ENCODE measurements at regions not wholly inside any gene's neighbourhood (a gene's known extent, or its start where the extent isn't known, plus 50 kb on each side); places are given as distances from the start of the nearest gene placed in this dataset.

GRCh38 chr7:17680943-17681351 lies 259.3 kb downstream of the SNX13 start:
- TF ChIP-seq POLR2A (IDR thresholded peaks at IDR 0.05): no peak
- TF ChIP-seq CTCF (IDR thresholded peaks at IDR 0.05): peak; percentile 27 to 67 (median 47)
- Histone ChIP-seq H3K4me3 (no peak overlapping the region), H3K27ac (no peak overlapping the region), H3K36me3 (replicated peaks in 1 of 2; ENCODE audit: insufficient read depth in 1 of 2, low read depth in 2 of 2) (no peaks in the 10 kb centered on the region), H3K27me3 (no peaks in the 10 kb centered on the region), H3K4me1 (peaks cover 6% of the 10 kb centered on the region), H3K9me3 (no peaks in the 10 kb centered on the region)
- ATAC-seq: peak; percentile 40
- WGBS, 2 donors: 20 to 42% methylated on average over 5 of the region's 5 CpGs
- no peak for DNase-seq
- intact Hi-C loops (cut with DNase I): no loop called here

- peaks cover 6% of the 10 kb centered on the region for H3K4me1 ChIP-seq
- intact Hi-C loops (cut with DNase I): no loop called here
- no peaks in the 10 kb centered on the region for H3K36me3 ChIP-seq (replicated peaks in 1 of 2; ENCODE audit: insufficient read depth in 1 of 2, low read depth in 2 of 2)
- no peak for DNase-seq
- no peak overlapping the region for H3K4me3 ChIP-seq
- no peaks in the 10 kb centered on the region for H3K27me3 ChIP-seq
- H3K9me3 ChIP-seq: no peaks in the 10 kb centered on the region
- no peak overlapping the region for H3K27ac ChIP-seq
- TF ChIP-seq CTCF (IDR thresholded peaks at IDR 0.05): no peak
- no peak for TF ChIP-seq POLR2A (IDR thresholded peaks at IDR 0.05)
- no peak for ATAC-seq
- 51% methylated on average over 4 of the region's 4 CpGs for WGBS, 2 donors
These were observed 258.3 kb downstream of the SNX13 start for GRCh38 chr7:17681965-17682364.

- ATAC-seq: no peak
- Histone ChIP-seq H3K4me1 (peaks cover 6% of the 10 kb centered on the region), H3K27ac (no peak overlapping the region), H3K9me3 (no peaks in the 10 kb centered on the region), H3K36me3 (replicated peaks in 1 of 2; ENCODE audit: insufficient read depth in 1 of 2, low read depth in 2 of 2) (no peaks in the 10 kb centered on the region), H3K4me3 (no peak overlapping the region), H3K27me3 (no peaks in the 10 kb centered on the region)
- DNase-seq: no peak
- intact Hi-C loops (cut with DNase I): no loop called here
- 39 to 57% methylated on average over 3 of the region's 3 CpGs for WGBS, 2 donors
- no peak for TF ChIP-seq POLR2A (IDR thresholded peaks at IDR 0.05)
- no peak for TF ChIP-seq CTCF (IDR thresholded peaks at IDR 0.05)
These were observed 257.7 kb downstream of the SNX13 start for GRCh38 chr7:17682586-17682985.

GRCh38 chr7:17685141-17685540 lies 255.2 kb downstream of the SNX13 start:
- H3K4me3 ChIP-seq: no peak overlapping the region
- 82 to 85% methylated on average over 5 of the region's 5 CpGs for WGBS, 2 donors
- intact Hi-C loops (cut with DNase I): no loop called here
- DNase-seq (no peak), ATAC-seq (no peak)
- TF ChIP-seq CTCF (IDR thresholded peaks at IDR 0.05): no peak
- TF ChIP-seq POLR2A (IDR thresholded peaks at IDR 0.05): no peak
- no peaks in the 10 kb centered on the region for H3K4me1 ChIP-seq
- H3K9me3 ChIP-seq: no peaks in the 10 kb centered on the region
- no peak overlapping the region for H3K27ac ChIP-seq
- no peaks in the 10 kb centered on the region for H3K27me3 ChIP-seq
- H3K36me3 ChIP-seq (replicated peaks in 1 of 2; ENCODE audit: insufficient read depth in 1 of 2, low read depth in 2 of 2): no peaks in the 10 kb centered on the region

GRCh38 chr7:17687361-17687760 lies 252.9 kb downstream of the SNX13 start:
- Histone ChIP-seq H3K27ac (no peak overlapping the region), H3K9me3 (no peaks in the 10 kb centered on the region), H3K4me1 (no peaks in the 10 kb centered on the region), H3K4me3 (no peak overlapping the region), H3K36me3 (replicated peaks in 1 of 2; ENCODE audit: insufficient read depth in 1 of 2, low read depth in 2 of 2) (no peaks in the 10 kb centered on the region), H3K27me3 (no peaks in the 10 kb centered on the region)
- ATAC-seq: no peak
- no peak for DNase-seq
- no peak for TF ChIP-seq CTCF (IDR thresholded peaks at IDR 0.05)
- no peak for TF ChIP-seq POLR2A (IDR thresholded peaks at IDR 0.05)
- WGBS, 2 donors: 68 to 70% methylated on average over 2 of the region's 2 CpGs
- intact Hi-C loops (cut with DNase I): no loop called here
